ENCODE measurements at regions not wholly inside any gene's neighbourhood (a gene's known extent, or its start where the extent isn't known, plus 50 kb on each side); places are given as distances from the start of the nearest gene placed in this dataset.

GRCh38 chr3:5633960-5634359, 446.5 kb downstream of the EDEM1 start:
- TF ChIP-seq, protein P1, sequence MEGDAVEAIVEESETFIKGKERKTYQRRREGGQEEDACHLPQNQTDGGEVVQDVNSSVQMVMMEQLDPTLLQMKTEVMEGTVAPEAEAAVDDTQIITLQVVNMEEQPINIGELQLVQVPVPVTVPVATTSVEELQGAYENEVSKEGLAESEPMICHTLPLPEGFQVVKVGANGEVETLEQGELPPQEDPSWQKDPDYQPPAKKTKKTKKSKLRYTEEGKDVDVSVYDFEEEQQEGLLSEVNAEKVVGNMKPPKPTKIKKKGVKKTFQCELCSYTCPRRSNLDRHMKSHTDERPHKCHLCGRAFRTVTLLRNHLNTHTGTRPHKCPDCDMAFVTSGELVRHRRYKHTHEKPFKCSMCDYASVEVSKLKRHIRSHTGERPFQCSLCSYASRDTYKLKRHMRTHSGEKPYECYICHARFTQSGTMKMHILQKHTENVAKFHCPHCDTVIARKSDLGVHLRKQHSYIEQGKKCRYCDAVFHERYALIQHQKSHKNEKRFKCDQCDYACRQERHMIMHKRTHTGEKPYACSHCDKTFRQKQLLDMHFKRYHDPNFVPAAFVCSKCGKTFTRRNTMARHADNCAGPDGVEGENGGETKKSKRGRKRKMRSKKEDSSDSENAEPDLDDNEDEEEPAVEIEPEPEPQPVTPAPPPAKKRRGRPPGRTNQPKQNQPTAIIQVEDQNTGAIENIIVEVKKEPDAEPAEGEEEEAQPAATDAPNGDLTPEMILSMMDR (IDR thresholded peaks at IDR 0.05; ENCODE audit: low read length) = no peak
- TF ChIP-seq EZH2 (optimal IDR thresholded peaks at IDR 0.05; ENCODE audit: low read depth, low read length) (no peak), EZH2phosphoT487 (IDR thresholded peaks at IDR 0.05; ENCODE audit: low read length) (no peak)
